Right ventricle myocardium superior (tissue), 1 donor: ENCODE measurements at regions not wholly inside any gene's neighbourhood (a gene's known extent, or its start where the extent isn't known, plus 50 kb on each side); places are given as distances from the start of the nearest gene placed in this dataset.

Experiments used
- ATAC-seq: fragments of 200-7000 bp; cut with Tn5 transposase; one replicate; pipeline ENCODE4 v1.9.1; 2020; ENCODE audit warnings: mild to moderate bottlenecking; ENCODE audit not compliant: poor library complexity
- DNase-seq: peaks from one replicate; pipeline ENCODE4 v3.0.0-alpha.2; 2020
- intact Hi-C: fragments of 100-400 bp; cut with DNase I; formaldehyde crosslinking; loops from one replicate; pipeline ENCODE4 v1.11.2; 2022
- donor health status: DM: no; HTN: yes; CAD: no; lungs with severe emphysema.

GRCh38 chr6:106035655-106036054 is 50.5 kb upstream of the PRDM1 start:
- intact Hi-C loops = no loop called here
- ATAC-seq (no peak), DNase-seq (no peak)

- ATAC-seq = no peak
- intact Hi-C loops = no loop called here
- DNase-seq = no peak
Observed at GRCh38 chr6:106033806-106034205, 52.3 kb upstream of the PRDM1 start.

- intact Hi-C loops = no loop called here
- DNase-seq (no peak), ATAC-seq (no peak)
Observed at GRCh38 chr6:106027758-106028157, 58.4 kb upstream of the PRDM1 start.

GRCh38 chr6:106026748-106027715 is 59.1 kb upstream of the PRDM1 start:
- no peak for DNase-seq
- ATAC-seq = no peak
- intact Hi-C loops = no loop called here

- DNase-seq (no peak), ATAC-seq (no peak)
- intact Hi-C loops = no loop called here
Observed at GRCh38 chr6:106025655-106026054, 60.5 kb upstream of the PRDM1 start.

- intact Hi-C loops = no loop called here
- DNase-seq = no peak
- no peak for ATAC-seq
Observed at GRCh38 chr6:106022801-106023200, 63.3 kb upstream of the PRDM1 start.

- intact Hi-C loops = no loop called here
- no peak for DNase-seq
Observed at GRCh38 chr6:106017454-106017853, 68.7 kb upstream of the PRDM1 start.

GRCh38 chr6:106014955-106015354 is 71.2 kb upstream of the PRDM1 start:
- ATAC-seq = no peak
- DNase-seq = no peak
- intact Hi-C loops = no loop called here

More at GRCh38 chr6:106017454-106017853, 68.7 kb upstream of the PRDM1 start:
- ATAC-seq = no peak

- ATAC-seq (no peak), DNase-seq (no peak)
- intact Hi-C loops = no loop called here
Observed at GRCh38 chr6:106011476-106011875, 74.7 kb upstream of the PRDM1 start.

- DNase-seq (no peak), ATAC-seq (no peak)
- intact Hi-C loops = no loop called here
Observed at GRCh38 chr6:106005954-106006353, 80.2 kb upstream of the PRDM1 start.

GRCh38 chr6:106005013-106005412 is 81.1 kb upstream of the PRDM1 start:
- ATAC-seq = no peak
- no peak for DNase-seq
- intact Hi-C loops = no loop called here

- intact Hi-C loops = no loop called here
- DNase-seq (no peak), ATAC-seq (no peak)
Observed at GRCh38 chr6:106003268-106003987, 82.7 kb upstream of the PRDM1 start.

GRCh38 chr6:106002005-106002404 is 84.1 kb upstream of the PRDM1 start:
- ATAC-seq (no peak), DNase-seq (no peak)
- intact Hi-C loops = no loop called here

- DNase-seq = no peak
- intact Hi-C loops = no loop called here
- ATAC-seq = no peak
Observed at GRCh38 chr6:106000935-106001334, 85.2 kb upstream of the PRDM1 start.

- no peak for DNase-seq
- no peak for ATAC-seq
- intact Hi-C loops = loop anchor here (10.0 kb wide), 2 partner anchors 87 to 513 kb away; partner anchors contain the start of gene PRDM1
Observed at GRCh38 chr6:105997482-105997881, 88.7 kb upstream of the PRDM1 start.

- DNase-seq (no peak), ATAC-seq (no peak)
- intact Hi-C loops = loop anchor here (10.0 kb wide), 2 partner anchors 89 to 511 kb away; partner anchors contain the start of gene PRDM1
Observed at GRCh38 chr6:105995391-105995865, 90.7 kb upstream of the PRDM1 start.

GRCh38 chr6:105994591-105995390 is 91.3 kb upstream of the PRDM1 start:
- DNase-seq (peak; percentile 77), ATAC-seq (peak; percentile 60)
- intact Hi-C loops = loop anchor here (10.0 kb wide), 2 partner anchors 90 to 510 kb away; partner anchors contain the start of gene PRDM1

GRCh38 chr6:105994118-105994590 is 92.0 kb upstream of the PRDM1 start:
- intact Hi-C loops = loop anchor here (10.0 kb wide), 2 partner anchors 91 to 509 kb away; partner anchors contain the start of gene PRDM1
- DNase-seq (peak; percentile 57), ATAC-seq (peak; percentile 66)
